ENCODE measurements at regions not wholly inside any gene's neighbourhood (a gene's known extent, or its start where the extent isn't known, plus 50 kb on each side); places are given as distances from the start of the nearest gene placed in this dataset.

GRCh38 chr12:92002673-92003382 lies 142.8 kb downstream of the BTG1 start:
- H3K27ac ChIP-seq (ENCODE audit: low read length) = no peak overlapping the region
- ATAC-seq (no peak), DNase-seq (no peak)
- no peaks in the 10 kb centered on the region for H3K9me3 ChIP-seq (ENCODE audit: low read length)
- no peaks in the 10 kb centered on the region for H3F3A ChIP-seq (ENCODE audit: low read length, unreplicated experiment)
- no peak overlapping the region for H3K9ac ChIP-seq (ENCODE audit: low read length)
- intact Hi-C loops (cut with micrococcal nuclease) = no loop called here
- no peaks in the 10 kb centered on the region for H4K20me1 ChIP-seq (ENCODE audit: low read length)
- H3K9me2 ChIP-seq (replicated peaks; ENCODE audit: low read length) = no peaks in the 10 kb centered on the region
- no peak overlapping the region for H3K4me3 ChIP-seq (ENCODE audit: low read length)
- H3K4me2 ChIP-seq (ENCODE audit: low read length) = no peak overlapping the region
- H2AFZ ChIP-seq (ENCODE audit: low read length) = no peak overlapping the region
- no peaks in the 10 kb centered on the region for H3K27me3 ChIP-seq (ENCODE audit: low read length)
- CTCF ChIA-PET = no interaction called here
- no TSS peak for BruUV-seq (replicated peaks)
- TF ChIP-seq CTCF (conservative IDR thresholded peaks at IDR 0.05; ENCODE audit: low read depth, low read length) = no peak
- TF ChIP-seq EZH2phosphoT487 (IDR thresholded peaks at IDR 0.05; ENCODE audit: borderline replicate concordance, low read length) = no peak
- no peak for TF ChIP-seq EZH2 (IDR thresholded peaks at IDR 0.05; ENCODE audit: low read length, unreplicated experiment)
- H3K36me3 ChIP-seq (ENCODE audit: low read depth, low read length) = no peaks in the 10 kb centered on the region
- POLR2A ChIA-PET (ENCODE audit: unreplicated experiment) = interaction anchor here (0.6 kb wide), 1 partner anchor 104 kb away, joined by 4 read pairs; no protein-coding TSS in a partner anchor
- no peaks in the 10 kb centered on the region for H3K4me1 ChIP-seq (ENCODE audit: insufficient read depth, low read length)
- H3K79me2 ChIP-seq (ENCODE audit: low read length) = no peaks in the 10 kb centered on the region

- no peak overlapping the region for H3K27ac ChIP-seq (ENCODE audit: low read length)
- intact Hi-C loops (cut with micrococcal nuclease) = no loop called here
- no peaks in the 10 kb centered on the region for H3K27me3 ChIP-seq (ENCODE audit: low read length)
- TF ChIP-seq EZH2 (IDR thresholded peaks at IDR 0.05; ENCODE audit: low read length, unreplicated experiment) = no peak
- no peak for TF ChIP-seq CTCF (conservative IDR thresholded peaks at IDR 0.05; ENCODE audit: low read depth, low read length)
- TF ChIP-seq EZH2phosphoT487 (IDR thresholded peaks at IDR 0.05; ENCODE audit: borderline replicate concordance, low read length) = no peak
- ATAC-seq (no peak), DNase-seq (no peak)
- ChIA-PET POLR2A (ENCODE audit: unreplicated experiment) (no interaction called here), CTCF (no interaction called here)
- no peaks in the 10 kb centered on the region for H3K79me2 ChIP-seq (ENCODE audit: low read length)
- H3F3A ChIP-seq (ENCODE audit: low read length, unreplicated experiment) = no peaks in the 10 kb centered on the region
- H3K36me3 ChIP-seq (ENCODE audit: low read depth, low read length) = no peaks in the 10 kb centered on the region
- no peak overlapping the region for H2AFZ ChIP-seq (ENCODE audit: low read length)
- no TSS peak for BruUV-seq (replicated peaks)
- H3K9ac ChIP-seq (ENCODE audit: low read length) = no peak overlapping the region
- no peak overlapping the region for H3K4me2 ChIP-seq (ENCODE audit: low read length)
- H3K4me1 ChIP-seq (ENCODE audit: insufficient read depth, low read length) = no peaks in the 10 kb centered on the region
- no peaks in the 10 kb centered on the region for H3K9me3 ChIP-seq (ENCODE audit: low read length)
- no peak overlapping the region for H3K4me3 ChIP-seq (ENCODE audit: low read length)
- H3K9me2 ChIP-seq (replicated peaks; ENCODE audit: low read length) = no peaks in the 10 kb centered on the region
- no peaks in the 10 kb centered on the region for H4K20me1 ChIP-seq (ENCODE audit: low read length)
Observed at GRCh38 chr12:92002195-92002649, 143.4 kb downstream of the BTG1 start.

GRCh38 chr12:92000597-92000996 lies 145.0 kb downstream of the BTG1 start:
- Histone ChIP-seq H3K9ac (ENCODE audit: low read length) (no peak overlapping the region), H3K4me1 (ENCODE audit: insufficient read depth, low read length) (no peaks in the 10 kb centered on the region), H3K36me3 (ENCODE audit: low read depth, low read length) (no peaks in the 10 kb centered on the region), H3K27me3 (ENCODE audit: low read length) (no peaks in the 10 kb centered on the region), H3K79me2 (ENCODE audit: low read length) (no peaks in the 10 kb centered on the region), H2AFZ (ENCODE audit: low read length) (no peak overlapping the region), H4K20me1 (ENCODE audit: low read length) (no peaks in the 10 kb centered on the region), H3K27ac (ENCODE audit: low read length) (no peak overlapping the region), H3F3A (ENCODE audit: low read length, unreplicated experiment) (no peaks in the 10 kb centered on the region), H3K9me2 (replicated peaks; ENCODE audit: low read length) (no peaks in the 10 kb centered on the region), H3K9me3 (ENCODE audit: low read length) (no peaks in the 10 kb centered on the region), H3K4me3 (ENCODE audit: low read length) (no peak overlapping the region), H3K4me2 (ENCODE audit: low read length) (no peak overlapping the region)
- no peak for DNase-seq
- ATAC-seq = no peak
- ChIA-PET POLR2A (ENCODE audit: unreplicated experiment) (no interaction called here), CTCF (no interaction called here)
- no peak for TF ChIP-seq EZH2phosphoT487 (IDR thresholded peaks at IDR 0.05; ENCODE audit: borderline replicate concordance, low read length)
- TF ChIP-seq CTCF (conservative IDR thresholded peaks at IDR 0.05; ENCODE audit: low read depth, low read length) = no peak
- no peak for TF ChIP-seq EZH2 (IDR thresholded peaks at IDR 0.05; ENCODE audit: low read length, unreplicated experiment)
- intact Hi-C loops (cut with micrococcal nuclease) = no loop called here
- BruUV-seq (replicated peaks) = no TSS peak

Data from PC-3 (cell line).